Peyer's patch (tissue), 4 donors: ENCODE measurements at regions not wholly inside any gene's neighbourhood (a gene's known extent, or its start where the extent isn't known, plus 50 kb on each side); places are given as distances from the start of the nearest gene placed in this dataset.

Experiments used
- POLR2A ChIP-seq, 2 donors: fragments of 450-650 bp; IDR thresholded peaks; one replicate each; pipeline ENCODE4 v1.5.1; 2017; ENCODE audit warnings: antibody characterized with exemption in 2 of 2, mild to moderate bottlenecking in 2 of 2, moderate library complexity in 2 of 2
- TF ChIP-seq, protein P1 (sequence below), 6 experiments: fragments of 450-650 bp in 4 of 6; fragments of 200-600 bp in 2 of 6; sonication (generic) in 1 of 6; IDR thresholded peaks; one replicate each; pipeline ENCODE4 v1.5.1; 2017 to 2019; ENCODE audit warnings: antibody characterized with exemption in 6 of 6, mild to moderate bottlenecking in 3 of 6, moderate library complexity in 1 of 6

DNA sequence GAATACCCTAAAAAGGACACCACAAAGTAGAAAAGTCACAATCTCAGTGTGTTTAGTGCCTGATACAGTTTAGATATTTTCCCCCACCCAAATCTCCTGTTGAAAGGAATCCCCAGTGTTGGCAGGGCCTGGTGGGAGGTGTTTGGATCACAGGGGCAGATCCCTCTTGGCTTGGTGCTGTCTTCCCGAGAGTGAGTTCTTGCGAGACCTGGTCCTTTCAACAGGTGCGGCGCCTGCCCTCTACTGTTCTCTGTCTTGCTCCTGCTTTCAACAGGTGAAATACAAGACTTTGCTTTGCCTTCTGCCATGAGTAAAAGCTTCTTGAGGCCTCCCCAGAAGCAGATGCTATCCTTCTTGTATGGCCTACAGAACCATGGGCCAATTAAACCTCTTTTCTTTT is 534.3 kb upstream of the NRSN1 start:
- TF ChIP-seq, protein P1, sequence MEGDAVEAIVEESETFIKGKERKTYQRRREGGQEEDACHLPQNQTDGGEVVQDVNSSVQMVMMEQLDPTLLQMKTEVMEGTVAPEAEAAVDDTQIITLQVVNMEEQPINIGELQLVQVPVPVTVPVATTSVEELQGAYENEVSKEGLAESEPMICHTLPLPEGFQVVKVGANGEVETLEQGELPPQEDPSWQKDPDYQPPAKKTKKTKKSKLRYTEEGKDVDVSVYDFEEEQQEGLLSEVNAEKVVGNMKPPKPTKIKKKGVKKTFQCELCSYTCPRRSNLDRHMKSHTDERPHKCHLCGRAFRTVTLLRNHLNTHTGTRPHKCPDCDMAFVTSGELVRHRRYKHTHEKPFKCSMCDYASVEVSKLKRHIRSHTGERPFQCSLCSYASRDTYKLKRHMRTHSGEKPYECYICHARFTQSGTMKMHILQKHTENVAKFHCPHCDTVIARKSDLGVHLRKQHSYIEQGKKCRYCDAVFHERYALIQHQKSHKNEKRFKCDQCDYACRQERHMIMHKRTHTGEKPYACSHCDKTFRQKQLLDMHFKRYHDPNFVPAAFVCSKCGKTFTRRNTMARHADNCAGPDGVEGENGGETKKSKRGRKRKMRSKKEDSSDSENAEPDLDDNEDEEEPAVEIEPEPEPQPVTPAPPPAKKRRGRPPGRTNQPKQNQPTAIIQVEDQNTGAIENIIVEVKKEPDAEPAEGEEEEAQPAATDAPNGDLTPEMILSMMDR (IDR thresholded peaks at IDR 0.05): no peak
- no peak for TF ChIP-seq POLR2A (IDR thresholded peaks at IDR 0.05)
